Heart left ventricle (tissue), 16 donors: ENCODE measurements at regions not wholly inside any gene's neighbourhood (a gene's known extent, or its start where the extent isn't known, plus 50 kb on each side); places are given as distances from the start of the nearest gene placed in this dataset.

Experiments
- ATAC-seq, 4 donors: fragments of 200-7000 bp; cut with Tn5 transposase; one replicate each; pipeline ENCODE4 v1.9.1; 2020 to 2022; ENCODE audit warnings: moderate library complexity in 4 of 4, mild to moderate bottlenecking in 3 of 4, moderate number of reproducible peaks in 1 of 4
- DNase-seq, 5 donors: peaks; one replicate each; pipeline ENCODE4 v3.0.0-alpha.2; 2020
- H3K27ac ChIP-seq, 12 donors: fragments of 200-600 bp; sonication (generic) in 4 of 12; one replicate each; pipeline versions ENCODE4 v1.5.0 to v1.8.0; 2016 to 2022; ENCODE audit warnings: mild to moderate bottlenecking in 2 of 12
- H3K27me3 ChIP-seq, 9 donors: fragments of 200-600 bp; sonication (generic) in 2 of 9; one replicate each; pipeline versions ENCODE4 v1.5.1 to v1.8.0; 2016 to 2022; ENCODE audit warnings: mild to moderate bottlenecking in 3 of 9
- H3K36me3 ChIP-seq, 9 donors: fragments of 200-600 bp; sonication (generic) in 2 of 9; one replicate each; pipeline versions ENCODE4 v1.5.0 to v1.8.0; 2018 to 2022; ENCODE audit warnings: mild to moderate bottlenecking in 2 of 9
- H3K4me1 ChIP-seq, 12 donors: fragments of 200-600 bp; sonication (generic) in 4 of 12; one replicate each; pipeline versions ENCODE4 v1.5.0 to v1.8.0; 2016 to 2022; ENCODE audit warnings: mild to moderate bottlenecking in 3 of 12
- H3K4me3 ChIP-seq, 12 donors: fragments of 200-600 bp; sonication (generic) in 4 of 12; one replicate each; pipeline versions ENCODE4 v1.5.0 to v1.8.0; 2017 to 2022; ENCODE audit warnings: mild to moderate bottlenecking in 9 of 12, moderate library complexity in 4 of 12
- H3K9me3 ChIP-seq, 12 donors: fragments of 200-600 bp; sonication (generic) in 4 of 12; one replicate each; pipeline versions ENCODE4 v1.5.0 to v1.8.0; 2016 to 2022; ENCODE audit warnings: mild to moderate bottlenecking in 1 of 12
- POLR2A ChIP-seq, 2 donors: fragments of 450-650 bp; IDR thresholded peaks; one replicate each; pipeline ENCODE4 v1.6.1; 2017; ENCODE audit warnings: antibody characterized with exemption in 2 of 2, mild to moderate bottlenecking in 2 of 2, moderate library complexity in 2 of 2
- WGBS, 4 donors: extraction: QIAGEN DNeasy Blood & Tissue Kit in 2 of 4; methylation state at CpG; one replicate each; pipeline versions ENCODE4 v1.1.5 to v1.1.7; 2013 to 2018; 5-methylcytosine and 5-hydroxymethylcytosine counted together
- intact Hi-C, 10 donors: fragments of 100-400 bp; cut with DNase I; formaldehyde crosslinking; loops; one replicate each; pipeline versions ENCODE4 v1.11.1 to v1.14.2; 2022
- TF ChIP-seq, protein P1 (sequence below), 12 donors: fragments of 200-600 bp; sonication (generic) in 4 of 12; IDR thresholded peaks; one replicate each; pipeline versions ENCODE4 v1.5.0 to v1.8.0; 2018 to 2022; ENCODE audit warnings: antibody characterized with exemption in 12 of 12, mild to moderate bottlenecking in 5 of 12
- donor health status: ischemic (EF 13 %, LVEDD 7.1; RV severe dilation, severe dysfunction).
- donor health status: healthy with polysubstance abuse.
- donor health status: DM: no; HTN: yes; CAD: no.
- donor health status: DM: no; HTN: no; CAD: no.
- donor health status: ischemic (EF 25% LVEDD 6.9; RV normal size, moderate dysfunction).
- donor health status: ischemic (EF 25% LVEDD 5.7; RV mildly dilated, moderate dysfunction).
- donor health status: healthy.
- donor health status: DM: yes; HTN: yes; CAD: no.
- donor health status: ischemic (EF 35%, LVEDD 5.7; RV mildly dilated, moderate dysfunction).
- donor health status: nonischemic (EF 11% LVEDD 7.7; RV severe dilation, severe dysfunction).
- donor health status: DM: yes; HTN: yes; CAD: no.
- donor health status: PGD.
- donor health status: ischemic (EF 29% LVEDD 5.4; RV normal size, mild dysfunction).
- donor health status: nonischemic (EF 23%, LVEDD 6.1; RV moderate dilation, normal function).

DNA sequence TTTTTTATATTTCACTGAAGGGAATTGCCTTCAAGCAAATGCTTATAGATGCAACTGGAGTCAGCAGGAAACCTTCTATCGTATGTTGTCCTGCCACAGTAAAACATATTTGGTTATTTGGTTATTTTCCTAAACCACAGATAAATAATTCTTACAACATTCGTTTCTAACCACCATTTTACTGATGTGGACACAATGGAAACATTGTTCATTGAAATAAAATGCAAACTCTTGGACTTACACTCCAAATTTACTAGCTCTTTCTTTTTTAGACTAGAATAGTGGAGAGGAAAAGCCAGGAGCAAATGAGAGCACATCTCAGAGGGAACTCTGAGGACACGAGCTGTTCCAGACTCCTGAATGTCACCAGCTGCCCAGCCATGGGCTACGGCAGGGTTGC lies 114.8 kb downstream of the RPS12 start:
- peaks cover 0 to 4% (median 0%) of the 10 kb centered on the region in 9 donors for H3K27me3 ChIP-seq
- H3K4me1 ChIP-seq, result no peaks in the 10 kb centered on the region
- intact Hi-C loops, result no loop called here
- WGBS, 4 donors, result 53 to 70% (median 56%) methylated on average over 4 of the region's 4 CpGs
- no peak for TF ChIP-seq POLR2A (IDR thresholded peaks at IDR 0.05)
- DNase-seq (no peak), ATAC-seq (no peak)
- H3K9me3 ChIP-seq, result no peaks in the 10 kb centered on the region
- no peaks in the 10 kb centered on the region for H3K36me3 ChIP-seq
- no peak overlapping the region for H3K4me3 ChIP-seq
- H3K27ac ChIP-seq, result no peak overlapping the region

DNA sequence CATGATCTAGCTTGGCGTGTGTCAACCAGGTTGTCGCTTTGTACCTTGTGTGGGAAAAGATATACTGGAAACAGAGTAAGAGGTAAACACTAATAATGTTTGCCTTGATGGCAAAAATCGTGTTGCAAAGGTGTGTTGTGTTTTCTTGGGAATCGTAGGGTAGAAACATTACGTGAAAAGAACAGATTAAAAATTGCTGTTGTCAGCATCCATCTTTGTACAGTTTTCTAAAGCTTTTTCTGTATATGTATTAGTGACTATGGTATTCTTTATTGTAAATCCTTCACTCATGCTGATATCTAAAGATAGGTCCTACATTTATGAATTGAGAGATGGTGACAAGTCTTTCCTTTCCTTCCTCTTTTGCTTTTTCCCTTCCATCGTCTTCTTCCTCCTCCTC lies 116.9 kb downstream of the RPS12 start:
- WGBS, 4 donors, result 81 to 88% (median 86%) methylated on average over 6 of the region's 6 CpGs
- no peak for TF ChIP-seq POLR2A (IDR thresholded peaks at IDR 0.05)
- TF ChIP-seq, protein P1, sequence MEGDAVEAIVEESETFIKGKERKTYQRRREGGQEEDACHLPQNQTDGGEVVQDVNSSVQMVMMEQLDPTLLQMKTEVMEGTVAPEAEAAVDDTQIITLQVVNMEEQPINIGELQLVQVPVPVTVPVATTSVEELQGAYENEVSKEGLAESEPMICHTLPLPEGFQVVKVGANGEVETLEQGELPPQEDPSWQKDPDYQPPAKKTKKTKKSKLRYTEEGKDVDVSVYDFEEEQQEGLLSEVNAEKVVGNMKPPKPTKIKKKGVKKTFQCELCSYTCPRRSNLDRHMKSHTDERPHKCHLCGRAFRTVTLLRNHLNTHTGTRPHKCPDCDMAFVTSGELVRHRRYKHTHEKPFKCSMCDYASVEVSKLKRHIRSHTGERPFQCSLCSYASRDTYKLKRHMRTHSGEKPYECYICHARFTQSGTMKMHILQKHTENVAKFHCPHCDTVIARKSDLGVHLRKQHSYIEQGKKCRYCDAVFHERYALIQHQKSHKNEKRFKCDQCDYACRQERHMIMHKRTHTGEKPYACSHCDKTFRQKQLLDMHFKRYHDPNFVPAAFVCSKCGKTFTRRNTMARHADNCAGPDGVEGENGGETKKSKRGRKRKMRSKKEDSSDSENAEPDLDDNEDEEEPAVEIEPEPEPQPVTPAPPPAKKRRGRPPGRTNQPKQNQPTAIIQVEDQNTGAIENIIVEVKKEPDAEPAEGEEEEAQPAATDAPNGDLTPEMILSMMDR (IDR thresholded peaks at IDR 0.05), result no peak
- Histone ChIP-seq H3K9me3 (no peaks in the 10 kb centered on the region), H3K36me3 (no peaks in the 10 kb centered on the region), H3K27me3 (peaks cover 0 to 4% (median 0%) of the 10 kb centered on the region in 9 donors), H3K4me3 (no peak overlapping the region), H3K27ac (no peak overlapping the region), H3K4me1 (no peaks in the 10 kb centered on the region)
- ATAC-seq (no peak), DNase-seq (no peak)
- intact Hi-C loops, result loop anchor here in 3 of 10 donors (10.0 kb wide), 1 partner anchor 583 kb away; no protein-coding TSS in a partner anchor

DNA sequence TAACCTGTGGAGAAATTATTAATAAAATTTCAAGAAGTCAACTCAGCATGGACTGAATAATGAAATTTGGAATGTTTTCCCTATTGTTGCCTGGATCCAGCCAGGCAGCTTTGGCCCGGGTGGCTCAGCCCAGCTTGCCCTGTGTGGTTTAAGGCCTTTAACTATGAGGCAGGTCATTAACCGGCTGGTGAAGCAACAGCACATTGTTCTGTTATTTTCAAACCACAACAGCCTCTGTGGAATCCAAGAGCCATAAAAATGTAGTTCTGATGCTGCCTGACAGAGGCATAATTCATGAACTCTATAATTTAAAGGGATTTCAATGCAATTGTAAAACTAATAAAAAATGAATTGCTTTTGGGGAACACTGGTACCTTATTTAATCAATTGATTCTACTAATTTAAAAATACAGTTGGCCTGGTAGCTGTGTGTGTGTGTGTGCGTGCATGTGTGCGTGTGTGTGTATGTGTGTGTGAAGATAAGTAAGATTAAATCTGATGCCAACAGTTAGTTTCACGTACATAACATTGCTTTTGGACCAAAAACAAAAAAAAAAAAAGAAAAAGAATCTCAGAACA lies 117.7 kb downstream of the RPS12 start:
- no peaks in the 10 kb centered on the region for H3K36me3 ChIP-seq
- ATAC-seq (no peak), DNase-seq (no peak)
- intact Hi-C loops, result loop anchor here in 3 of 10 donors (10.0 kb wide), 1 partner anchor 583 kb away; no protein-coding TSS in a partner anchor
- 78 to 84% (median 82%) methylated on average over 5 of the region's 5 CpGs for WGBS, 4 donors
- H3K27ac ChIP-seq, result no peak overlapping the region
- peaks cover 0 to 4% (median 0%) of the 10 kb centered on the region in 9 donors for H3K27me3 ChIP-seq
- H3K4me3 ChIP-seq, result no peak overlapping the region
- no peaks in the 10 kb centered on the region for H3K4me1 ChIP-seq
- TF ChIP-seq, protein P1 (IDR thresholded peaks at IDR 0.05), result no peak
- no peak for TF ChIP-seq POLR2A (IDR thresholded peaks at IDR 0.05)
- H3K9me3 ChIP-seq, result no peaks in the 10 kb centered on the region

GRCh38 chr6:132932588-132932987 lies 118.2 kb downstream of the RPS12 start:
- ATAC-seq, result no peak
- Histone ChIP-seq H3K9me3 (no peaks in the 10 kb centered on the region), H3K4me3 (no peak overlapping the region), H3K27me3 (peaks cover 0 to 4% (median 0%) of the 10 kb centered on the region in 9 donors), H3K4me1 (no peaks in the 10 kb centered on the region), H3K36me3 (no peaks in the 10 kb centered on the region), H3K27ac (no peak overlapping the region)
- DNase-seq, result no peak
- no peak for TF ChIP-seq POLR2A (IDR thresholded peaks at IDR 0.05)
- TF ChIP-seq, protein P1 (IDR thresholded peaks at IDR 0.05), result no peak
- intact Hi-C loops, result loop anchor here in 3 of 10 donors (10.0 kb wide), 1 partner anchor 582 kb away; no protein-coding TSS in a partner anchor
- WGBS, 4 donors, result 69 to 79% (median 74%) methylated on average over 9 of the region's 9 CpGs

- WGBS, 4 donors, result 43 to 61% (median 52%) methylated on average over 8 of the region's 8 CpGs
- DNase-seq (no peak), ATAC-seq (no peak)
- Histone ChIP-seq H3K4me3 (no peak overlapping the region), H3K9me3 (no peaks in the 10 kb centered on the region), H3K36me3 (no peaks in the 10 kb centered on the region), H3K27me3 (peaks cover 0 to 4% (median 0%) of the 10 kb centered on the region in 9 donors), H3K4me1 (no peaks in the 10 kb centered on the region), H3K27ac (no peak overlapping the region)
- no peak for TF ChIP-seq POLR2A (IDR thresholded peaks at IDR 0.05)
- intact Hi-C loops, result loop anchor here in 3 of 10 donors (10.0 kb wide), 1 partner anchor 582 kb away; no protein-coding TSS in a partner anchor
These were observed 118.7 kb downstream of the RPS12 start for GRCh38 chr6:132933090-132933489.
